ENCODE measurements at regions not wholly inside any gene's neighbourhood (a gene's known extent, or its start where the extent isn't known, plus 50 kb on each side); places are given as distances from the start of the nearest gene placed in this dataset.
"Not testable (repeated sequence)": the region's sequence is repeated elsewhere in the genome, so short reads cannot be mapped to it uniquely, and the experiment has no call there.

DNA sequence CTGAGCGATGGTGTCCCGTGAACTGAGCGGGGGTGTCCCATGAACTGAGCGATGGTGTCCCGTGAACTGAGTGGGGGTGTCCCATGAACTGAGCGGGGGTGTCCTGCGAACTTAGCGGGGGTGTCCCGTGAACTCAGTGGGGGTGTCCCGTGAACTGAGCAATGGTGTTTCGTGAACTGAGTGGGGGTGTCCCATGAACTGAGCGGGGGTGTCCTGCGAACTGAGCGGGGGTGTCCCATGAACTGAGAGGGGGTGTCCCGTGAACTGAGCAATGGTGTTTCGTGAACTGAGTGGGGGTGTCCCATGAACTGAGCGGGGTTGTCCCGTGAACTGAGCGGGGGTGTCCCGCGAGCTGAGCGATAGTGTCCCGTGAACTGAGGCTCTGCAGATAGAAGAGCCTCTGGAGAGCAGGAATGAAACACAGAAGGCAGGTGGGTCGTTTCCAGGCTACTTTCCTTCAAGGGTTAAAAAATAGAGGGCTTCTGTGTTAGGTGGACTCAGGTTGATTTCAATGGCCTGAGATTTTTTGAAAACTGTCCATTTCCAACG lies 176.1 kb downstream of the RTP5 start:
- H3K9me3 ChIP-seq; H3K4me1 ChIP-seq; H3K4me3 ChIP-seq; H3K27me3 ChIP-seq (ENCODE audit: low read depth); in situ Hi-C loops (cut with MboI; ENCODE audit: low sequenced_read_pairs); DNase-seq (ENCODE audit: low spot score in 2 of 2); H3K36me3 ChIP-seq (replicated peaks): not testable (repeated sequence)

DNA sequence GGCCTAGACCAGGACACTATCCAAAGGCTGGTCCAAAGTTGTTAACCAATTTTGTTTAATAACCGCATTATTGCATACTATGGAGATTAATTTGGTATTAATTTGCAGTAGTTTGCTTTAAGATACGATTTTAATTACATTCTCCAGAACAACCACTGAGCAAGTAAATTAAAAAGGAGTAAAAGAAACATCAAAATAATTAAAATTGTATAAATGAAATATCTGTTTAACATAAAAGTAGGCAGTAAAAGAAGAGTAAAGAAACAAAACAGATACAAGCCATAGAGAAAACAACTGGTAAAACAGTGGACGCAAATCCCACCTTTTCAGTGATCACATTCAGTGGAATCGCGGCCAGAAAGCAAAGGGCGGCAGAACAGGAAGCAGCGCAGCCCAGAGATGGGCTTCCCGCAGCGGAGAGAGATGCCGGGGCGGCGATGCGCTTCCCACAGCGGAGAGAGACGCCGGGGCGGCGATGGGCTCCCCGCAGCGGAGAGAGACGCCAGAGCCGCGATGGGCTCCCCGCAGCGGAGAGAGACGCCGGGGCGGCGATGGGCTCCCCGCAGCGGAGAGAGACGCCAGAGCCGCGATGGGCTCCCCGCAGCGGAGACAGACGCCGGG lies 176.8 kb downstream of the RTP5 start:
- Histone ChIP-seq H3K4me3 (no peak overlapping the region), H3K9me3 (no peaks in the 10 kb centered on the region), H3K36me3 (replicated peaks) (no peaks in the 10 kb centered on the region), H3K4me1 (no peaks in the 10 kb centered on the region), H3K27me3 (ENCODE audit: low read depth) (0 out of 2 replicates have a peak, but pooled peaks cover 2% of the 10 kb centered on the region)
- in situ Hi-C loops (cut with MboI; ENCODE audit: low sequenced_read_pairs), result no loop called here
- no peak for DNase-seq (ENCODE audit: low spot score in 2 of 2)

DNA sequence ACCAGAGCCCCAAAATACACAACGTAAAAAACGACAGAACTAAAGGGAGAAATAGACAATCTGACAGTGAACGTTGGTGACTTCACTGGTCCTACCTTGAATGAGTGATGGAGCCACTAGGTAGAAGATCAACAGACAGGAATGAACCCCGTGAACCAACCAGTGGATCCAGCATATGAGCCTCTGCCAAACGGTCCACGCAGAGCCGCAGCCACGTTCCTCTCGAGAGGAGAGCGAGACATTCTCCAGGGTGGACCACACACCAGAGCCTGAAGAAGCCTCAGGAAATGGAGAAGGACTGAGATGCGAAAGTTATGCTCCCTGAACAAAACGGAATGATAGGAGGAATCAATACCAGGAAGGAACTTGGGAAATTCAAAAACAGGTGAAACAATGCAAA lies 178.4 kb downstream of the RTP5 start:
- DNase-seq (ENCODE audit: low spot score in 2 of 2), result no peak
- Histone ChIP-seq H3K4me3 (no peak overlapping the region), H3K4me1 (no peaks in the 10 kb centered on the region), H3K27me3 (ENCODE audit: low read depth) (0 out of 2 replicates have a peak, but pooled peaks cover 2% of the 10 kb centered on the region), H3K36me3 (replicated peaks) (no peaks in the 10 kb centered on the region), H3K9me3 (no peaks in the 10 kb centered on the region)
- in situ Hi-C loops (cut with MboI; ENCODE audit: low sequenced_read_pairs), result no loop called here

DNA sequence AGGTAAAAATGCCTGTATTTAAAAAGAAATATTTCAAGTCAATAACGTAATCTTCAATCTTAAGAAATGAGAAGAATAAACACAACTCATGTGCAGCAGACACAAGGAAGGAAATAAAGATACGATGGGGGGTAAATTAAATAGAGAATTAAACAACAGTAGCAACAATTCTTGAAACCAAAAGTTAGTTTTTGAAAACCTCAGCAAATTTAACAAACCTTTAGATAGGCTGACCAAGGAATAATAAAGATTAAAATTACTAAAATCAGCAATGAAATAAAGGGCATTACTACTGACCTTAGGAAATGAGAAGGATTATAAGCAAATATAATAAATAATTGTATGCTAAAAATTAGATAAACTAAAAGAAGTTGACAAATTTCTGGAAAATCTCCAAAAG lies 178.9 kb downstream of the RTP5 start:
- Histone ChIP-seq H3K27me3 (ENCODE audit: low read depth) (0 out of 2 replicates have a peak, but pooled peaks cover under 1% of the 10 kb centered on the region), H3K4me1 (no peaks in the 10 kb centered on the region), H3K9me3 (no peaks in the 10 kb centered on the region), H3K36me3 (replicated peaks) (no peaks in the 10 kb centered on the region), H3K4me3 (no peak overlapping the region)
- in situ Hi-C loops (cut with MboI; ENCODE audit: low sequenced_read_pairs), result no loop called here
- no peak for DNase-seq (ENCODE audit: low spot score in 2 of 2)

DNA sequence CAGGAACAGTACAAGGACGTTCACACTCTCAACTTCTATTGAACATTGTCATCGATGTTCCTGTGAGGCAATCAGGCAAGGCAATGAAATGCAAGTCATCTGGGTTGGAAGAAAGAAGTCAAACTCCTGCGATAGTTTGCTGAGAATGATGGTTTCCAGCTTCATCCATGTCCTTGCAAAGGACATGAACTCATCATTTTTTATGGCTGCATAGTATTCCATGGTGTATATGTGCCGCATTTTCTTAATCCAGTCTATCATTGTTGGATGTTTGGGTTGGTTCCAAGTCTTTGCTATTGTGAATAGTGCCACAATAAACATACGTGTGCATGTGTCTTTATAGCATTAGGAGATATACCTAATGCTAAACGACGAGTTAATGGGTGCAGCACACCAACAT lies 180.0 kb downstream of the RTP5 start:
- H3K27me3 ChIP-seq (ENCODE audit: low read depth); in situ Hi-C loops (cut with MboI; ENCODE audit: low sequenced_read_pairs); DNase-seq (ENCODE audit: low spot score in 2 of 2): not testable (repeated sequence)

DNA sequence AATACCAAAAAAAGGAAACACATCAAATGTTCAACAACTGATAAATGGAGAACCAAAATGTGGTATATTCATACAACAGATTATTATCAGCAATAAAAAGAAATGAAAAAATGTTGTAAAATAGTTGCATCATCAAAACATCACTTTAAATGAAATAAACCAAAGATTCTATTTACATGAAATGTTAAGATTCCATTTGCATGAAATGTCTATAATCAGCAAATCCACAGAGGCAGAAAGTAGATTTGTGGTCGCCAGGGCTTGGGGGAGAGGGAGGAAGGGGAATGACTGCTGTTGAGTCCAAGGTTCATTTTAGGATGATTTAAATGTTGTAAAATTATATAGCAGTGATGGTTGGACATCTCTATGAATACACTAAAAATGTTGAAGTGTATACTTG lies 181.9 kb downstream of the RTP5 start:
- no peaks in the 10 kb centered on the region for H3K36me3 ChIP-seq (replicated peaks)
- no peak for DNase-seq (ENCODE audit: low spot score in 2 of 2)
- in situ Hi-C loops (cut with MboI; ENCODE audit: low sequenced_read_pairs), result no loop called here
- no peaks in the 10 kb centered on the region for H3K27me3 ChIP-seq (ENCODE audit: low read depth)
- no peak overlapping the region for H3K4me3 ChIP-seq
- no peaks in the 10 kb centered on the region for H3K9me3 ChIP-seq
- H3K4me1 ChIP-seq, result no peaks in the 10 kb centered on the region

More for the DNA sequence above, 180.0 kb downstream of the RTP5 start:
- H3K9me3 ChIP-seq; H3K4me1 ChIP-seq; H3K36me3 ChIP-seq (replicated peaks); H3K4me3 ChIP-seq: not testable (repeated sequence)

DNA sequence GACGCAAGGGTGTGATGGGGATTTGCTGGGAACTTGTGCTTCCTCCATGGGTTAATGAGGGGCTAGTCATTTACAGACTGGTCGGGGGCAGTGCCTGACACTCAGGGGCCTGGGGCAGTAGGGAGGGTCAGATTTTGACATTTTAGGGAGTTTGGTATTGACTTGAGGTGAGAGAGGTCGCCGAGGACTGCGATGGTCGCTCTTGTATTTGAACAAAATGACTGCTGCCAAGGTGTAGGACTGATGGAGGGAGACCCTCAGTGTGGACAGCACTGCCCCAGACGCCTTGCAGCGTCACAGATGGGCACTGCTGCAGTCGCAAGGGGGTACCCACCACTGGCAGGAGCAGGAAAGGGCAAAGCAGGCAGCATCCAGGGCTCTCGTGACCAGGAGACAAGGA lies 182.9 kb downstream of the RTP5 start:
- Histone ChIP-seq H3K27me3 (ENCODE audit: low read depth) (no peaks in the 10 kb centered on the region), H3K36me3 (replicated peaks) (no peaks in the 10 kb centered on the region), H3K4me3 (no peak overlapping the region), H3K4me1 (no peaks in the 10 kb centered on the region; the same call in 1 of the 2 replicates), H3K9me3 (no peaks in the 10 kb centered on the region)
- in situ Hi-C loops (cut with MboI; ENCODE audit: low sequenced_read_pairs), result no loop called here
- no peak for DNase-seq (ENCODE audit: low spot score in 2 of 2)

DNA sequence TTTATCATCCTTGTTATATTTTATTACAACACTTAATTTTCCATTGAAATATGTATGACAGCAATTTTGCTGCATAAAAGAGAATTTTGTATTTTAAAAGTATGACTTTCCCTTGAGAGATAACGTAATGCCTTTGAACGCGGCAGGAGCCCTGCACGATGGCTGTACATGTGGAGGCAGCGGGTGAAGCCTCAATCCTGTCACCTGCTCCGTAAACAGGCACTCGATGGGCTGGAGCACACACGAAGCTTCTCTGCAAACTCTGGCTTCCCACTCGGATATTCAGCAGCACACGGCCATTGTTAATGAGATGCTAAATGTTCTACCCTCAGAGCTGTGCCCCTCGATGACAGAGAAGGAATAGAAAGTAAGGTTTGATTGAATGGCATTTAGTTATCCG lies 184.4 kb downstream of the RTP5 start:
- Histone ChIP-seq H3K36me3 (replicated peaks) (no peaks in the 10 kb centered on the region), H3K27me3 (ENCODE audit: low read depth) (no peaks in the 10 kb centered on the region), H3K9me3 (no peaks in the 10 kb centered on the region), H3K4me1 (no peaks in the 10 kb centered on the region; the same call in 1 of the 2 replicates), H3K4me3 (no peak overlapping the region)
- DNase-seq (ENCODE audit: low spot score in 2 of 2), result no peak
- in situ Hi-C loops (cut with MboI; ENCODE audit: low sequenced_read_pairs), result no loop called here

DNA sequence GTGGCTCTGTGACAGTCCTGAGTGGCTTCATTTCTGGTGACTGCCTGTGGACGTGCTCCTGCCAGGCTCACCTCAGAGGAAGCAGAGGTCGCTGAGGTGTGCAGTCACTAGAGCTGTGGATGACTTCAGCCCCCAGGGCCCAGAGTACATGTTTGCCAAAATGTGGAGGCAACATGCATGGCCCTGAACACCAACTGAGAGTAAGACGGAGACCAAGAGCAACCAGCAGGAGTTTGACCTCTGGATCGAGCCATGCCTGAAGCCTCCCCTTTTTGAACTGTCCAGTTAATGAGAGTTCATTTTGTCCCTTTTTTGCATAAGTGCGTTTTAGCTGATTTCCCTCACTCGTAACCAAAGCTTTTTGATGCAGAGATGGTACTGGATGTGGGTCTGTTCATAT lies 184.9 kb downstream of the RTP5 start:
- in situ Hi-C loops (cut with MboI; ENCODE audit: low sequenced_read_pairs), result no loop called here
- no peak for DNase-seq (ENCODE audit: low spot score in 2 of 2)
- Histone ChIP-seq H3K27me3 (ENCODE audit: low read depth) (no peaks in the 10 kb centered on the region), H3K36me3 (replicated peaks) (no peaks in the 10 kb centered on the region), H3K4me3 (no peak overlapping the region), H3K9me3 (peaks cover 1% of the 10 kb centered on the region; the same call in 1 of the 2 replicates), H3K4me1 (no peaks in the 10 kb centered on the region; the same call in 1 of the 2 replicates)

DNA sequence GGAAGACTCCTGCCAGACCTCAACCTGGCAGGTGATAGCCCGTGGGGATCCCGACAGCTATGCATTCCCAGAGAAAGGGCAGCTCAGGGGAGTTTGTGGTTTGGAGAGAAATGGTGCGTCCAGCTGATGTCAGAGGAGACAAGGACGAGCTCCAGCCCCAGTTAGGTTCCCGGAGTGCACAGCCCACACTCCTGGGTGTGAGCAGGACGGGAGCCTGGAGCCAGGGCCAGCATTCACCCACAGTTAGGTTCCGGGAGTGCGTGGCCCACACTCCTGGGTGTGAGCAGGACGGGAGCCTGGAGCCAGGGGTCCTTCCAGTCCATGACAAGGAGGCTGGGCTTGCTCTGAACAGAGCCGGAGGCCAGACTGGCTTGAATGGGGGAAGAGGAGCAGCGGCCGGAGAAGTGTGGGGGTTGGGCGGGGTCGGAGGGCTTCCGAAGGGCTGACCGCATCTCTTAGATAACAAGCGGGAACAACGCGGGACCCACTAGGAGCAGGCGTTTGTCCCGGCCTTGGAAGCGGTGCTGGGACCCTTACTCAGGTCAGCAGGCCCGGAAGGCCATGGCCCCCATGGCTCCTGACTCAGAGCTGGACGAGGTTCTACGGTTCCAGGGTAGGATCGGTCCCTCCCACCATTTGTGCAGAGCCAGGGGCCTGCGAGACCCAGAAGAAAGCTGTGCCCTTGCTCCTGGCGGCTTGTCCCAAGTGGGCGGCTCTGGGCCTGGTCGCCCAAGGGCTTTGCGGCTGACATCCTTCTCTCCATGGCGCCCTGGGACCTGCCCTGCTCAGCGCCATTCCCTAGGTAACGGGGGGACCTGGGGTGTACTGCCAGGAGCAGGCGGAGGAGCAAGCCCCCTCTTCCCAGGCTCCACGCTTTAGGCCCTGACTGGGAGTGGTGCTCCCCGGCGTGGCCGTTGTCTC lies 185.6 kb downstream of the RTP5 start:
- Histone ChIP-seq H3K9me3 (peaks cover 6% of the 10 kb centered on the region), H3K36me3 (replicated peaks) (no peaks in the 10 kb centered on the region), H3K4me3 (no peak overlapping the region), H3K27me3 (ENCODE audit: low read depth) (no peaks in the 10 kb centered on the region), H3K4me1 (no peaks in the 10 kb centered on the region; the same call in 1 of the 2 replicates)
- in situ Hi-C loops (cut with MboI; ENCODE audit: low sequenced_read_pairs), result no loop called here
- no peak for DNase-seq (ENCODE audit: low spot score in 2 of 2)

DNA sequence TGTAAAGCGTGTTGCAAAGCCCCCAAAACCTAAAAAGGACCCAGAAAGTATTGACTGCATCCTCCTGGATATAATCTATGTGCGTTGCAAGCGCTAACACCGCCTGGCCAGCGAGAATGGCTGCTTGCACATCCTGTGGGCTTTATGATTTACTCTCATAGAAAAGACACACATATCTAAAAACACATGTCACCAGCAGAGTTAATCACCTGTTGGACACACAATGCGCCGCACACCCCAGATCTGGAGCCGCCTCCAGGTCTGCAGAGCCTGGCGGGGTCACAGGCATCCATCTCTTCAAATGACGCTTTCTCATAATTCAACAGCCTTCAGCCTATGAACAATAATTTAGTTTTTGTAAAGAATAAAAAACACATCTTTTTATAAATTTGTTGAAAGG lies 186.5 kb downstream of the RTP5 start:
- peaks cover 13% of the 10 kb centered on the region for H3K9me3 ChIP-seq
- no peaks in the 10 kb centered on the region; the same call in 1 of the 2 replicates for H3K4me1 ChIP-seq
- in situ Hi-C loops (cut with MboI; ENCODE audit: low sequenced_read_pairs), result no loop called here
- H3K27me3 ChIP-seq (ENCODE audit: low read depth), result no peaks in the 10 kb centered on the region
- H3K36me3 ChIP-seq (replicated peaks), result no peaks in the 10 kb centered on the region
- no peak overlapping the region for H3K4me3 ChIP-seq
- no peak for DNase-seq (ENCODE audit: low spot score in 2 of 2)

DNA sequence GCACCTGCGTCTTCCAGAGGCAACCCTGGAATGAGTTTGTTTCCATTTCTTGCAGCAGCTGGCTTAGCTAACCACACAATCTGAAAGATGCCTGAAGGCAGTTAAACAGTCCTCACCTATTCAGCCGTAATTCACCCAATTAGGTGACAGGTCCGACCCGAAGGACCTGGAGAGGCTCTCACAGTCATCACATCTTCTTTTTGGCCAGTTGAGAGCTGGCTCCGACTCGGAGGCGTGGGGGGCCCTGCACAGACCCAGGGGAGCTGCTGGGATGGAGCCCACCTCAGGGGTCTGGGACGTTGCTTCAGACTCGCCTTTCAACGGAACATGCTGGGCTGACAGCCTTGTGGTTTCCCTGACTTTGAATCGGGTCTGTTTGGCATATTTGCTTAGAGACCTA lies 187.3 kb downstream of the RTP5 start:
- H3K9me3 ChIP-seq, result peaks cover 14% of the 10 kb centered on the region
- no peaks in the 10 kb centered on the region for H3K36me3 ChIP-seq (replicated peaks)
- H3K4me3 ChIP-seq, result no peak overlapping the region
- no peak for DNase-seq (ENCODE audit: low spot score in 2 of 2)
- no peaks in the 10 kb centered on the region; the same call in 1 of the 2 replicates for H3K4me1 ChIP-seq
- H3K27me3 ChIP-seq (ENCODE audit: low read depth), result no peaks in the 10 kb centered on the region
- in situ Hi-C loops (cut with MboI; ENCODE audit: low sequenced_read_pairs), result no loop called here

DNA sequence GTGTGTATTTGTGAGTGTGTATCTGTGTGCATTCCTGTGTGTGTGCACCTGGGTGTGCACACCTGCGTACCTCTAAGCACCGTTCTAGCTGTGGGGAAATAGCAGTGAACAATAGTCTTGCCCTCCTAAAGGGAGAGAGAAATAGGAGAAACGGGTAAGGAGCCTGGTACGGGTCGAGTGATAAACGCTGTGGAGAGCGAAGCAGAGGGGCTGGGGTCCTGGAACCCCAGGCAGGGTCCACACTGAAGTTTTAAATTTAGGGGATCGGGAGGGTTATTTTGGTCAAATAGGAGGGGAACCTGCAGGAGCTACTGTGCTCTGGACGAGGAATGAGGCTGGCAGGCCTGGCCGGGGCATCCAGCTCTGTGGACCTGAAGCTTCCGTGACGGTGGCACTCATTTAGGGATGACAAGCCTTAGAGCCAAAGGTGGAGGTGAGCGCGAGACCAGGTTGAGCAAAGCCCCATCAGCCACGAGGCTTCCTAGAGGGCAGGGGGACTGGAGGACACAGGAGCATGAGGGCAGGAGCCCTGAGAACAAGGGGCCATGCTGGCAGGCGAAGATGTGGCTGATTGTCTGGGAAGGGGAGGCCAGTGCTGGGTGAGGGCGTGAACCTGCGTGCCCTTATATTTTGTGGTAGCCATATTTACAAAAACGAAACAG lies 188.0 kb downstream of the RTP5 start:
- Histone ChIP-seq H3K4me3 (no peak overlapping the region), H3K27me3 (ENCODE audit: low read depth) (no peaks in the 10 kb centered on the region)
- DNase-seq (ENCODE audit: low spot score in 2 of 2), result no peak

More for the DNA sequence above, 188.0 kb downstream of the RTP5 start:
- in situ Hi-C loops (cut with MboI; ENCODE audit: low sequenced_read_pairs), result no loop called here
- H3K4me1 ChIP-seq, result peaks cover under 1% of the 10 kb centered on the region
- H3K9me3 ChIP-seq, result peaks cover 14% of the 10 kb centered on the region
- H3K36me3 ChIP-seq (replicated peaks), result no peaks in the 10 kb centered on the region

Measured in HAP-1 (cell line).